ENCODE measurements at regions not wholly inside any gene's neighbourhood (a gene's known extent, or its start where the extent isn't known, plus 50 kb on each side); places are given as distances from the start of the nearest gene placed in this dataset.

DNA sequence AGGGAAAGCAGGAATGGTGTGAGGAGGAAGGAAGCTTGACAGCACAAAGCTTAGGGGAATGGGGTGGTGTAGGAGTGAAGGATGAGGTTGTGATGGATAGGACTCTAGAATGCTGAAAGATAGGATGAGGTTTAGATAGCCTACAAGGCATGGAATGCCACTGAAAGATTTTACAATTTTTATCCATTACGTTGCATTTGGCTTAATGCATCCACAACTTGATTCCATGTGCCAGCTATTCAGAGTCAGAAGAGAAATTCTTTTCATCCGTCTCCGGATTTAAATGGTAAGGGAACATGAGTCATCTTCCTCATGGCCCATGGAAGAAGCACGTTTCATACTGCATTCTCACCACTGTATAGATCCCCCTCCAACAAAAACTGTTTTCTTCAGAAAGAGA lies 212.4 kb upstream of the BMPER start:
- no peaks in the 10 kb centered on the region for H3K36me3 ChIP-seq (ENCODE audit: control insufficient read depth, insufficient read depth, low read length)
- H3K4me1 Mint-ChIP-seq = no peaks in the 10 kb centered on the region
- H3K27ac Mint-ChIP-seq = no peak overlapping the region
- peaks cover 0 to 11% (median 3%) of the 10 kb centered on the region in 7 donors for H3K9me3 Mint-ChIP-seq
- ATAC-seq (ENCODE audit: low read depth in 2 of 2) = no peak
- no peaks in the 10 kb centered on the region for H3K27me3 Mint-ChIP-seq
- H3K27me3 ChIP-seq (ENCODE audit: control insufficient read depth, insufficient read depth, low read length) = no peaks in the 10 kb centered on the region
- no peaks in the 10 kb centered on the region for H3K4me1 ChIP-seq (ENCODE audit: control insufficient read depth, insufficient read depth, low read length, poor library complexity, severe bottlenecking)
- no peak overlapping the region for H3K4me3 ChIP-seq (ENCODE audit: low read depth, low read length)
- H3K36me3 Mint-ChIP-seq = peaks cover 14% of the 10 kb centered on the region
- H3K4me3 Mint-ChIP-seq = no peak overlapping the region
- H3K9me3 ChIP-seq (ENCODE audit: control insufficient read depth in 2 of 2, low read length in 2 of 2) = no peaks in the 10 kb centered on the region
- H3K27ac ChIP-seq (ENCODE audit: insufficient read depth, low read length, poor library complexity, severe bottlenecking) = no peak overlapping the region
- DNase-seq = no peak

- peaks cover 18% of the 10 kb centered on the region for H3K36me3 Mint-ChIP-seq
These were observed 211.3 kb upstream of the BMPER start for GRCh38 chr7:33694006-33694405.

DNA sequence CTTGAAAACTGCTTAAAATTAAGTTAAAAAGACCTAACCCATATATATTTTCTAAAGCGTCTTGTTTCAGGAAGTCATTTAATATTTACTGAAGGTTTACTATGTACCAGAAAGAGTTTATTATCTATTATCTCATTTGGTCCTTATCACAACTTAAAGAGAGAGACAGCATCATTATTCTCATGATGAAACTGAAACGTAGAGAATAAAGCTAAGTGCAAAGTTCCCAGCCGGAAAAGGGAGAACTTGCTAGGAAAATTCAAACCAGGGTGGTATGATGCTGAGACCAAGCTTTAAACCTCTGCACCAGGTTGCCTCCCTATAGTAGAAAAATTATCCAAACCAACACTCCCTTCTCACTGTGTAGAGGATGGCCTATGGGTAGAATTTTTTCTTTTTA lies 207.7 kb upstream of the BMPER start:
- DNase-seq (no peak), ATAC-seq (ENCODE audit: low read depth in 2 of 2) (no peak)
- Histone ChIP-seq H3K9me3 (ENCODE audit: control insufficient read depth in 2 of 2, low read length in 2 of 2) (peaks cover 14 to 27% of the 10 kb centered on the region in 2 experiments), H3K4me3 (ENCODE audit: low read depth, low read length) (no peak overlapping the region), H3K4me1 (ENCODE audit: control insufficient read depth, insufficient read depth, low read length, poor library complexity, severe bottlenecking) (no peaks in the 10 kb centered on the region), H3K27me3 (ENCODE audit: control insufficient read depth, insufficient read depth, low read length) (no peaks in the 10 kb centered on the region), H3K36me3 (ENCODE audit: control insufficient read depth, insufficient read depth, low read length) (no peaks in the 10 kb centered on the region), H3K27ac (ENCODE audit: insufficient read depth, low read length, poor library complexity, severe bottlenecking) (no peak overlapping the region)
- Mint-ChIP-seq H3K27ac (no peak overlapping the region), H3K4me3 (no peak overlapping the region), H3K27me3 (no peaks in the 10 kb centered on the region), H3K9me3 (peaks cover 2 to 39% (median 16%) of the 10 kb centered on the region in 7 donors), H3K36me3 (peaks cover 12% of the 10 kb centered on the region), H3K4me1 (no peaks in the 10 kb centered on the region)

More at GRCh38 chr7:33694006-33694405, 211.3 kb upstream of the BMPER start:
- DNase-seq = no peak
- H3K4me3 ChIP-seq (ENCODE audit: low read depth, low read length) = no peak overlapping the region
- peaks cover 0 to 10% (median 9%) of the 10 kb centered on the region in 7 donors for H3K9me3 Mint-ChIP-seq
- H3K36me3 ChIP-seq (ENCODE audit: control insufficient read depth, insufficient read depth, low read length) = no peaks in the 10 kb centered on the region
- ATAC-seq (ENCODE audit: low read depth in 2 of 2) = no peak
- no peaks in the 10 kb centered on the region for H3K27me3 ChIP-seq (ENCODE audit: control insufficient read depth, insufficient read depth, low read length)
- H3K27ac ChIP-seq (ENCODE audit: insufficient read depth, low read length, poor library complexity, severe bottlenecking) = no peak overlapping the region
- H3K9me3 ChIP-seq (ENCODE audit: control insufficient read depth in 2 of 2, low read length in 2 of 2) = peaks cover 0 to 5% of the 10 kb centered on the region in 2 experiments
- H3K4me3 Mint-ChIP-seq = no peak overlapping the region
- H3K4me1 ChIP-seq (ENCODE audit: control insufficient read depth, insufficient read depth, low read length, poor library complexity, severe bottlenecking) = no peaks in the 10 kb centered on the region
- no peak overlapping the region for H3K27ac Mint-ChIP-seq
- H3K4me1 Mint-ChIP-seq = no peaks in the 10 kb centered on the region
- no peaks in the 10 kb centered on the region for H3K27me3 Mint-ChIP-seq

DNA sequence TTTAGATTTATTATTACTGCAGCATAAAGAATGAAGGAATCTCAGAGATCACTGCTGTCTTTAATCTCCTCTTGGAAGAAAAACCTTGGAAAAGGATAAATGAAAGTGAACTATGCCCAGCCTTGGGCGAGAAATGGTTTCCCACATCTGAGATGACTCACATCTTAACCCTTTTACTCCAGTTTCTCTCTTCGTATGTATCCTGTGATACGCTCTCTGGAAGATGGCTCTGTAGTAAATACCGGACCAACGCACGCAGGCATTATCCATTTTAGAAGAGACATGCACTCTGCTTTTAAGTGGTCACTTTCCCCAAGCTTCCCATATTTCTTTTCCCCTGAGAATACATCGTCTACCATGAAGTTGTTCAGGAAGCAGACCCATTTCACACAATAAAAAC lies 207.3 kb upstream of the BMPER start:
- Mint-ChIP-seq H3K27ac (no peak overlapping the region), H3K36me3 (peaks cover 12% of the 10 kb centered on the region), H3K4me3 (no peak overlapping the region), H3K27me3 (no peaks in the 10 kb centered on the region), H3K4me1 (no peaks in the 10 kb centered on the region), H3K9me3 (peaks cover 3 to 41% (median 17%) of the 10 kb centered on the region in 7 donors)
- Histone ChIP-seq H3K27me3 (ENCODE audit: control insufficient read depth, insufficient read depth, low read length) (no peaks in the 10 kb centered on the region), H3K4me1 (ENCODE audit: control insufficient read depth, insufficient read depth, low read length, poor library complexity, severe bottlenecking) (no peaks in the 10 kb centered on the region), H3K27ac (ENCODE audit: insufficient read depth, low read length, poor library complexity, severe bottlenecking) (no peak overlapping the region), H3K9me3 (ENCODE audit: control insufficient read depth in 2 of 2, low read length in 2 of 2) (peaks cover 14 to 27% of the 10 kb centered on the region in 2 experiments), H3K36me3 (ENCODE audit: control insufficient read depth, insufficient read depth, low read length) (no peaks in the 10 kb centered on the region), H3K4me3 (ENCODE audit: low read depth, low read length) (no peak overlapping the region)
- ATAC-seq (ENCODE audit: low read depth in 2 of 2) = no peak
- DNase-seq = no peak

- Mint-ChIP-seq H3K36me3 (peaks cover 12% of the 10 kb centered on the region), H3K9me3 (peaks cover 3 to 43% (median 17%) of the 10 kb centered on the region in 7 donors), H3K4me3 (no peak overlapping the region), H3K4me1 (no peaks in the 10 kb centered on the region), H3K27ac (no peak overlapping the region), H3K27me3 (no peaks in the 10 kb centered on the region)
- no peaks in the 10 kb centered on the region for H3K36me3 ChIP-seq (ENCODE audit: control insufficient read depth, insufficient read depth, low read length)
- H3K9me3 ChIP-seq (ENCODE audit: control insufficient read depth in 2 of 2, low read length in 2 of 2) = peaks cover 14 to 27% of the 10 kb centered on the region in 2 experiments
- ATAC-seq (ENCODE audit: low read depth in 2 of 2) (no peak), DNase-seq (no peak)
- no peak overlapping the region for H3K4me3 ChIP-seq (ENCODE audit: low read depth, low read length)
- no peaks in the 10 kb centered on the region for H3K27me3 ChIP-seq (ENCODE audit: control insufficient read depth, insufficient read depth, low read length)
- H3K27ac ChIP-seq (ENCODE audit: insufficient read depth, low read length, poor library complexity, severe bottlenecking) = no peak overlapping the region
- H3K4me1 ChIP-seq (ENCODE audit: control insufficient read depth, insufficient read depth, low read length, poor library complexity, severe bottlenecking) = no peaks in the 10 kb centered on the region
These were observed 206.6 kb upstream of the BMPER start for GRCh38 chr7:33698692-33699128.

- H3K27ac ChIP-seq (ENCODE audit: insufficient read depth, low read length, poor library complexity, severe bottlenecking) = no peak overlapping the region
- Mint-ChIP-seq H3K27ac (no peak overlapping the region), H3K4me1 (no peaks in the 10 kb centered on the region), H3K9me3 (peaks cover 3 to 43% (median 17%) of the 10 kb centered on the region in 7 donors), H3K36me3 (peaks cover 12% of the 10 kb centered on the region), H3K27me3 (no peaks in the 10 kb centered on the region), H3K4me3 (no peak overlapping the region)
- no peaks in the 10 kb centered on the region for H3K36me3 ChIP-seq (ENCODE audit: control insufficient read depth, insufficient read depth, low read length)
- no peak overlapping the region for H3K4me3 ChIP-seq (ENCODE audit: low read depth, low read length)
- no peaks in the 10 kb centered on the region for H3K4me1 ChIP-seq (ENCODE audit: control insufficient read depth, insufficient read depth, low read length, poor library complexity, severe bottlenecking)
- H3K27me3 ChIP-seq (ENCODE audit: control insufficient read depth, insufficient read depth, low read length) = no peaks in the 10 kb centered on the region
- ATAC-seq (ENCODE audit: low read depth in 2 of 2) (no peak), DNase-seq (no peak)
- H3K9me3 ChIP-seq (ENCODE audit: control insufficient read depth in 2 of 2, low read length in 2 of 2) = peaks cover 14 to 27% of the 10 kb centered on the region in 2 experiments
These were observed 205.1 kb upstream of the BMPER start for GRCh38 chr7:33700001-33700899.

DNA sequence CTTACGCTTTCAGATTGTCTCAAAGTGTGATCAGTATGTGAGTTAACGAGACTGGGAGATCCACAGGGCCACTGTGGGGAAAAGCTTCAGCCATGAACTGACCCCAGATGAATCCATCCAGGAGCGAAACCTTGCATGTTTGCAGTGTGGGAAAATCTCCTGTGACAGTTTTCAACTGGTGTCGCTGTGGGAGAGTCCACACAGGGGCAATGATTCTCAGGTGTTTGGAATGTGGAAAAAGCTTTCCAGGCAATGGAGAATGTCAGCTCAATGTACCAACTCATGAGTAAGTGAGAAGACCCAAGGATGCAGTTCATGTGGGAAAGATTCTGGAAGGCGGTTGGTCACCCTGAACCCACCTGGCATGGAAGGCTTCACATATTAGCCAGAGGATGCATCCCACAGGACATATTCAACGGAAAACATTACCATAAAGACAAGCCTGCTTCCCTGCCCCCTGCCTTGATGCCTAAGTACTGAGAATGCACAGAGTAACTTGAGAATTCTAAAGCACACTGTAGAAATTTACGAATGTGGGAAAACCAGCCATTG lies 204.1 kb upstream of the BMPER start:
- no peak overlapping the region for H3K4me3 Mint-ChIP-seq
- DNase-seq (no peak), ATAC-seq (ENCODE audit: low read depth in 2 of 2) (no peak)
- Histone ChIP-seq H3K4me1 (ENCODE audit: control insufficient read depth, insufficient read depth, low read length, poor library complexity, severe bottlenecking) (no peaks in the 10 kb centered on the region), H3K9me3 (ENCODE audit: control insufficient read depth in 2 of 2, low read length in 2 of 2) (peaks cover 14 to 27% of the 10 kb centered on the region in 2 experiments), H3K27ac (ENCODE audit: insufficient read depth, low read length, poor library complexity, severe bottlenecking) (no peak overlapping the region), H3K36me3 (ENCODE audit: control insufficient read depth, insufficient read depth, low read length) (no peaks in the 10 kb centered on the region), H3K4me3 (ENCODE audit: low read depth, low read length) (no peak overlapping the region), H3K27me3 (ENCODE audit: control insufficient read depth, insufficient read depth, low read length) (no peaks in the 10 kb centered on the region)
- no peak overlapping the region for H3K27ac Mint-ChIP-seq
- H3K36me3 Mint-ChIP-seq = peaks cover 12% of the 10 kb centered on the region
- no peaks in the 10 kb centered on the region for H3K4me1 Mint-ChIP-seq
- peaks cover 3 to 43% (median 14%) of the 10 kb centered on the region in 7 donors for H3K9me3 Mint-ChIP-seq
- no peaks in the 10 kb centered on the region for H3K27me3 Mint-ChIP-seq

All from CD4-positive, CD25-positive, alpha-beta regulatory T cell (primary cell).